ENCODE measurements at regions not wholly inside any gene's neighbourhood (a gene's known extent, or its start where the extent isn't known, plus 50 kb on each side); places are given as distances from the start of the nearest gene placed in this dataset.

DNA sequence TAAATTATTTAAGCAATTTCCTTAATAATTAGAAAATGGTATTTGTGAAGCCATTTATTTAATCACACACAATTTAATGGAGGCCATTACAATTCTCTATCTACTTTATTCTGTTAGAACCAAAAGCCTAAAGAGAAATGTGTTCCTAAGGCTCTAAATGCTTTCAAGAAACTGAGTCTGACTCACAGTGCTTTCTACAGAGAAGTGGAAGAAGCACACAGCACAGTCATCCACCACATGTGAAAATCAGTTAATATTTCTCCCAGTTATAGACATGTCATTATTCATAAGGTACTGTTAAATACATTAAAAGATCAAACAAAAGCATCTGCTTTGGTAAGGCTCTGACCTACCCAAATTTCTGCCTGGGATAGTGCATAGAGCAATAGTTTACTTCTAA, 214.4 kb downstream of the ALDH8A1 start (continued):
- TF ChIP-seq, protein P1, sequence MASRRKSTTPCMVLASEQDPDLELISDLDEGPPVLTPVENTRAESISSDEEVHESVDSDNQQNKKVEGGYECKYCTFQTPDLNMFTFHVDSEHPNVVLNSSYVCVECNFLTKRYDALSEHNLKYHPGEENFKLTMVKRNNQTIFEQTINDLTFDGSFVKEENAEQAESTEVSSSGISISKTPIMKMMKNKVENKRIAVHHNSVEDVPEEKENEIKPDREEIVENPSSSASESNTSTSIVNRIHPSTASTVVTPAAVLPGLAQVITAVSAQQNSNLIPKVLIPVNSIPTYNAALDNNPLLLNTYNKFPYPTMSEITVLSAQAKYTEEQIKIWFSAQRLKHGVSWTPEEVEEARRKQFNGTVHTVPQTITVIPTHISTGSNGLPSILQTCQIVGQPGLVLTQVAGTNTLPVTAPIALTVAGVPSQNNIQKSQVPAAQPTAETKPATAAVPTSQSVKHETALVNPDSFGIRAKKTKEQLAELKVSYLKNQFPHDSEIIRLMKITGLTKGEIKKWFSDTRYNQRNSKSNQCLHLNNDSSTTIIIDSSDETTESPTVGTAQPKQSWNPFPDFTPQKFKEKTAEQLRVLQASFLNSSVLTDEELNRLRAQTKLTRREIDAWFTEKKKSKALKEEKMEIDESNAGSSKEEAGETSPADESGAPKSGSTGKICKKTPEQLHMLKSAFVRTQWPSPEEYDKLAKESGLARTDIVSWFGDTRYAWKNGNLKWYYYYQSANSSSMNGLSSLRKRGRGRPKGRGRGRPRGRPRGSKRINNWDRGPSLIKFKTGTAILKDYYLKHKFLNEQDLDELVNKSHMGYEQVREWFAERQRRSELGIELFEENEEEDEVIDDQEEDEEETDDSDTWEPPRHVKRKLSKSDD (conservative IDR thresholded peaks at IDR 0.05; ENCODE audit: low read length): no peak
- no peak for TF ChIP-seq FOXJ3 (CRISPR knock-in tag; IDR thresholded peaks at IDR 0.05)
- no peak for TF ChIP-seq ARID1B (IDR thresholded peaks at IDR 0.05)
- no peak for TF ChIP-seq DIDO1 (tag; IDR thresholded peaks at IDR 0.05; ENCODE audit: low read depth)
- no peak for TF ChIP-seq CREBBP (IDR thresholded peaks at IDR 0.05; ENCODE audit: low read depth, low read length)
- no peak for TF ChIP-seq ZNF253 (CRISPR knock-in tag; conservative IDR thresholded peaks at IDR 0.05)
- no peak for TF ChIP-seq MYC (IDR thresholded peaks at IDR 0.05; ENCODE audit: low read depth, low read length)
- TF ChIP-seq MYC (CRISPR knock-in tag; IDR thresholded peaks at IDR 0.05; ENCODE audit: borderline replicate concordance, low read depth): no peak
- no peak for TF ChIP-seq MECOM (CRISPR knock-in tag; IDR thresholded peaks at IDR 0.05)
- no peak for TF ChIP-seq ZNF324 (CRISPR knock-in tag; IDR thresholded peaks at IDR 0.05)
- TF ChIP-seq STAT5B (CRISPR knock-in tag; IDR thresholded peaks at IDR 0.05): no peak
- TF ChIP-seq L3MBTL2 (IDR thresholded peaks at IDR 0.05): no peak
